GM19035 (cell line): ENCODE measurements at regions not wholly inside any gene's neighbourhood (a gene's known extent, or its start where the extent isn't known, plus 50 kb on each side); places are given as distances from the start of the nearest gene placed in this dataset.

ENCODE experiments used
- ATAC-seq: cut with Tn5 transposase; IDR thresholded peaks from one replicate; pipeline ENCODE4 v1.9.1; 2021; ENCODE audit not compliant: unreplicated experiment

DNA sequence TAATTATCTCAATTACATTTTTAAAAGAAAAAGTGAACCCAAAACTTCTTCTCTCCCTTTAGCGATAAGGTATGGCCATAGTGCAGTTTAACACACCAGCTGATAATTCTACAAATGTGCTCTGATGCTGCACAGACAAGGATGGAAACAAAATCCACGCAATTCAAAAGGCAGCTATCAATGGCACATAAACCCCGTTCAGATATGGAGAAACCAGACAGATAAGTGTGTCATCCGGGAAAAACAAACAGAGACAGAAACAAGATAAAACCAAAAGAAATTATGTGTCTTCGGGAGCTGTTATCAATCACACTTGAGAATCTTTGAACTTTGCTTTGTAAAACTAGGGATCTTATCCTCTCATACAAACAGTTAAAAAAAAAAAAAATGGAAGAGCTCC, 73.6 kb downstream of the SIPA1L2 start:
- no peak for ATAC-seq

DNA sequence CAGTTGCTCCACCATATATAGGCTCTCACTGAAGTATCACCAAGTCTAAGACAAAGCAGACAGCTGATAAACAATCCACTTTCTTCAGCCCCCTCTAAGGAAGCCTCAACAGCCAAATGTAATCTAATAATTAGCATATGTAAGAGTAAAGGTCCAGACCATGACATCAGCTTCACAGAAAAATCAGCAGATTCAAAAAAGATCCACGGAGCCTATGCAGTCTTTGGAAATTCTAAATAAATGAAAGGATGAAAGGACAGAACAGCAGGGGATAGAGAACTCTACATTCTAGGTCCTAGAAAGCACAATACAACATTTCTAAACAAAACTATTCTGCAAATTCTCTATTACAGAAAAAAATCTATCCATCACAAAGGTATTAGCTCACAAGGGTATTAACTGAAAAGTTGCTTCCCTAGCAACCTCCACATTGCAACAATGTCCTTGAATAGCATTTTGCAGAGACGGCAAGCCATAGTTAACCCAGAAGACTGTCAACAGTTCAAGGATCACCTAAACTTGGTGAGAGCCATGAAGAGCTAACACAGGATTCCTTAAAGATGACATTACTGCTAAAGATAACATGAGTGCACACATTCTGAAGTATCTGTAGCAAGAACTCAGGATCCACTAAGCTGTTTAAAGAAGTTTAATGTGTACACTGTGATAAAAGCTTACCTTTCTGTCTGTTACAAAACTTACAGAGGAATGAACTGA, 74.3 kb downstream of the SIPA1L2 start:
- no peak for ATAC-seq

GRCh38 chr1:232554409-232554808, 75.5 kb downstream of the SIPA1L2 start:
- ATAC-seq: no peak

DNA sequence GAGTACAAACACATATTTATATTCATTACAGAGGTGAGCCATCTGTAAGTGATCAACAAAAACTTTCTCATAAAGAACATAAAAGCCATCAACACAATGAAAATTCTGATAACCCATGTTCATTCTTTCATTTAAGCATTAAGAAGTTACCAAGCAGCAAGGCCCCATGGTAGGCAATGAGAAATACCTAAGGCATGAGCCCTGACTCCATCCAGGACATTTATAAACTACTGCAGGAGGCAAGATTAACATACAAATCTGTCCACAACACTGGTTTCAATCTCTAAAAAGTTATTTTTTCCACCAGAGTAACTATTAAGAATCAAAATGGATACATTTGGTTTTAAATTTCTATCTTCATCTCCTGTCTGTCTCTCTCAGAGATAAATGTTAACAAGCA, 76.1 kb downstream of the SIPA1L2 start:
- ATAC-seq: no peak

GRCh38 chr1:232553050-232553754, 76.7 kb downstream of the SIPA1L2 start:
- no peak for ATAC-seq

DNA sequence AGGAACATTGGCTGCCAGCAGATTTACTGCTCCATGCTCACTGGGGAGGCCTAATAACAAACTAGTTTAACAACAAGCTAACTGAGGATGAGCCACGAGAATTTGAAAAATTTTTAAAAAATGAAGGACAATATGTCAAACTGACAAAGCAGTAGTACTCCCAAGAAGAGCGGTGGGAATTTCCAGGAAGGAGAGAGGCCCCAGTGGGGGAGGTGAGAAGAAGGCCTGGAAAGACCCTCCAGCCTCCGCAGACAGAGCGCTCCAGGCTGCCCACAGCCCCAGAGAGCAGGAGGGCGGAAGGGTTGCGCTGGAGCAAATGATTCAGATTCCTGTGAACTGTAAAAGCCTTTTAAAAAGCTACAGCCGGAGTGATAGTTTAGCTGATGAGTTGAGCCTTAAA, 78.5 kb downstream of the SIPA1L2 start:
- ATAC-seq: no peak

DNA sequence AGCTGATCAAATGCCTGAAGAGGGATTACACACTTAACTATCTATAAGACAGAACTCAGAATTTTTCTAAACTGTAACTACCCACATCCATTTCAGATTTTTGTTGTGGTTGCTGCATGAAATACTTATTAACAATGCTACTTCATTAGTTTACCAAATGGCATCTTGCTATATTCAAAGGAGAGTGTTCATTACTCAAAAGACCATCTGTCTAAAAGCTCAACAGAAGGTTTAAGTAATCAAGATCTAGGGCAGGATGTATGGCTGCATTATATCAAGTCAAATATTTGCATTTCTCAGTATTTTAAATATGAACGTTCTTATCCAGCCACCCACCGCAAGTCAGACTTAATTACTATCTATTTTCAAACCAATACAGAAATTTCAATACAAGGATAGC, 79.9 kb downstream of the SIPA1L2 start:
- no peak for ATAC-seq

DNA sequence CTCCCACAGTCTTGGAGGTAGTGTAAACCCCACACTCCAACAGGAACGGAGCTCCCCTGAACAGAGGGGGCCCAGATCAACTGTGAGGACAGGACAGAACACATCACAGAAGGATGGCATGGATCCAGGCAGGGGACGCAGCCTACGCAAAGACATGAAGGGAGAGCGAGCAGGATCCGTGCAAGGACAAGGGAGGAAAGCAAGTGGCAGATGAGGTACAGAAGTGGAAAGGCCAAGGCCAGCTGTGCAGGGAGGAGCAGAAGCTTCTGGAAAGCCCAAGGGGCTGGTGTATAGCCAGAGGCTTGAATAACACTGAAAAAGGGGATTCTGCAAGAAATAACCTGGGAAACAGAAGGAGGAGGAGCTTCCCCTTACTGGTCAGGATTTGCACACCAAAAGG, 81.2 kb downstream of the SIPA1L2 start:
- ATAC-seq: no peak

DNA sequence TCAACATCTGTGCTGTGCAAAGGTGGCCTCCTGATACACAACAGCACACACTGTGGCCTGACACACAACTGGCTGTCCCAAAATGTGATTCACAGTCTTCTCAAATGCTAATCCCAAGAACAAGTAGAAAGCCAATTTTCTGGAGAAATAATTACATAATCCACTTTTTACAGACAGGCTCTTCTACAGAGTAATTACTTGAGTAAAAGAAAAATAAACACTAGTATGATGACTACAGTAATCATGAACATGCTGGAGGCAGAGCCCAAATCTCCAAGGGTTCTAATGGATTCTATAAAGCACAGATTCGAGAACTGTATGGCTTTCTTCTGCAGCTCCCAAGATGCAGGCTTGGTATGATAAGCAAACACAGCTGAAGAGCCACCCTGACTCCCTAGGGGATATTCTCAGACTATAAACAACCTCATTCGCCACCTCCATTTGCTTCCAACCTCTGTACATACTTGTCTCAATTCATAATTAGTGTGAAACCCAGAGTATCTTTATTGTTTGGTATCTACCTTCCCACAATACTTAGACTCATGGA, 81.9 kb downstream of the SIPA1L2 start:
- ATAC-seq: no peak

GRCh38 chr1:232542633-232543593, 87.0 kb downstream of the SIPA1L2 start:
- no peak for ATAC-seq

- no peak for ATAC-seq
Measured at GRCh38 chr1:232538943-232539302, 91.0 kb downstream of the SIPA1L2 start.

- no peak for ATAC-seq
Measured at GRCh38 chr1:232538224-232538942, 91.5 kb downstream of the SIPA1L2 start.

GRCh38 chr1:232534552-232535517, 95.1 kb downstream of the SIPA1L2 start:
- no peak for ATAC-seq

DNA sequence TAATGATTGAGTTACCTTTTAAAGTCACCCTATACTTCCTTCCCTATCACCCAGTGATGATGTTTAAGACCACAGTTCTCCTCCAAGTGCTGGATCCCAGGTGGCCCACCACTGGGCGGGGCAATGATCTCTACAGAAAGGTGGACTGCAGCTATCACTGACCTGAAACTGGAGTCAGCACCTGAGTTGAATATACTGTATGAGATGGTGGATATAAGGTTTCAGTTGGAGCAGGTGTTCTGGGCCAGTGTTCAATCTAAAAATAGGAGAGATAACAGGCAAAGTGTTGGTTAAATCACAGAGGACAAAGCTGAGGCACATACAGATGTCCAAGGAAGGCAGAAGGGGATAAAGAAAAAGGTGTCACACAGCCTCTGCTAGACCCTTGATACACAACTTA, 96.6 kb downstream of the SIPA1L2 start:
- ATAC-seq: no peak

GRCh38 chr1:232532901-232533300, 97.0 kb downstream of the SIPA1L2 start:
- ATAC-seq: no peak

- ATAC-seq: no peak
Measured at GRCh38 chr1:232531291-232531690, 98.6 kb downstream of the SIPA1L2 start.

DNA sequence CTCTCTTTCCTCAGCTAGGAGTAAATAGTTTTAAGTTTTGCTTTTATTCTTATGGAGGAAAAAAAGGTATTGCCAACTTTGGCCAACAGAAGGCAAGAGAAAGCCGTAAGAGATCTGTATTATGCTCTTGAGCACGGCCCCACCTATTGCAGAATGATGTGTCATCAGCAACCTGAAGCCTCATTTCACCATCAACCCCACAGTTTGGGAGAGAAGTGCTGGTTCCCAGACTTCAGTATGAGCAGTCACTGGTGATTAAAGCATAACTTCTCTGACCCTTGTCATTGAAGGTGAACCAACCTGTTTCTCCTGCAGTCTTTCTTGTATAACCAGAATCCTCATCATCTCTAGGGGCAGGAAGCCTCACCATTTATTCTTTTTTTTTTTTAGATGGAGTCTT, 100.2 kb downstream of the SIPA1L2 start:
- no peak for ATAC-seq

DNA sequence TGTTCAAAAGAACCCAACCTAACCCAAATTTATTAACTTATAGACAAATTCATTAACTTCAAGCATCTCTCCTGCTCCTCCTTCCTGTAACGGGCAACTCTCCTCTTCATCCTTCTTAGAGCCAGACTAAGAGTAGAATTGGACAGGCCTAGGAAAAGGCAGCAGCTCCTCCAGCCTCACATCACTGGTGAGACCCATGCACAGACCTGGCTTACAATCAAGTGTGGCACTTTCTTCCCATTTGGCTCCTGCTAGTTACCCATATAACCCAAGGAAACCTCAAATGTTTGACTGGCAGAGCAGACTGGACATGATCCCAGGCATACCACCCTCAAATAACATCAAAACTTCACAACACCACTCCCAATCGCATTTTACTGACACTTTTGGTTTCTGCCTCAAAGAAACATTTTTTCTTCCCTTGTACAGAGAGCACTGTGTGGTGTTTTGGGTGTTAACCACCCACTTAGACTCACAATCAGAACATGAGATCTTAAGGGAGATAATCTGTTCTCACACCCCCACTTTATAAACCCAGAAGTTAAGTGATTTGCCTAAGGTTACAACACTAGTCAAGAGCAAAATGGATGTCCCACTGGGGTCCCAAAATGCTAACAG, 101.4 kb downstream of the SIPA1L2 start:
- ATAC-seq: no peak

- no peak for ATAC-seq
Measured at GRCh38 chr1:232524056-232524455, 105.9 kb downstream of the SIPA1L2 start.
